Right hindlimb (tissue), 1 donor: ENCODE measurements at regions not wholly inside any gene's neighbourhood (a gene's known extent, or its start where the extent isn't known, plus 50 kb on each side); places are given as distances from the start of the nearest gene placed in this dataset.

Experiments
- DNase-seq: peaks from one replicate; pipeline ENCODE4 v3.0.0-alpha.2; 2018

DNA sequence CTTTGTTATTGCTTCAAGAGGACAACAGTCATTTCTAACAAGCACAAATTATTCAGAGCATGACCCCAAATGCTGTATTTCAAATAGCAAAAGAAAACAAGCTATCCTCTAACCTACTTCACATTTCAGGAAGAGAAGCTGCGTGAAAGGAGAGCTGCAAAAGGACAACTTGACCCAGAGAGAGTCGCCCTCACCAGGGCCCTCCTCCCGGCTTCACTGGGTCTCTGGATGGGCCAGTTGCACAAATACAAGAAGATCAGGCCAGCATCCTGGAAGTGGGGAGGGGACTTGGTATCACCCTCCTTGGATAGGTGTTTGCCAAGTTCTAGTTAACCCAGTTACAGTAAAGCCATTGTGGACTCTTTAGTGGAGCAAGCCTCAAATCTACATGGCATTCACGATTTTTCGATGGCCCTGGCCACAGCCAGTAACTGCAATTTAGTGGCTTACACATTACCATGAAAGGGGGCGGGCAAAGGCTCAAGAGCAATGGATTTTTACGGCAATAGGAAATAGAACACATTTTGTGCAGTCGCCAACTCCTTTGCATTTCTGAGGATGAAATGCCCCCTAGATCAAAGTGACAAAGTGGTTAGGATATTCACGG is 166.9 kb upstream of the DIO2 start:
- DNase-seq, result no peak

DNA sequence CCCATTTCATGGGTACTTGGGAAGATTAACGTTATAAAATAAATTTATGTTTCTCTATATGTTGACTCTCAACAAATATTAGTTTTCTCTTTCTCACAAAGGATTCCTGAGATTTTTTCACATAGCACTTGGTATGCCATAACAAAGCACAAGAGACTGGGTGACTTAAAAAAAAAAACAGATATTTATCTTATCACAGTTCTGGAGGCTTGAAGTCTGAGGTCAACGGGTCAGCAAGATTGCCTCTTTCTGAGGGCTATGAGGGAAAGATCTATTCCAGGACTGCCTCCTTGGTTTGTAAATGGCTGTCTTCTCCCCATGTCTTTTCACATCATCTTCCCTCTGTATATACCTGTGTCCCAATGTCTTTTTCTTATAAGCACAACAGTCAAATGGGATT is 153.5 kb upstream of the DIO2 start:
- DNase-seq, result no peak

DNA sequence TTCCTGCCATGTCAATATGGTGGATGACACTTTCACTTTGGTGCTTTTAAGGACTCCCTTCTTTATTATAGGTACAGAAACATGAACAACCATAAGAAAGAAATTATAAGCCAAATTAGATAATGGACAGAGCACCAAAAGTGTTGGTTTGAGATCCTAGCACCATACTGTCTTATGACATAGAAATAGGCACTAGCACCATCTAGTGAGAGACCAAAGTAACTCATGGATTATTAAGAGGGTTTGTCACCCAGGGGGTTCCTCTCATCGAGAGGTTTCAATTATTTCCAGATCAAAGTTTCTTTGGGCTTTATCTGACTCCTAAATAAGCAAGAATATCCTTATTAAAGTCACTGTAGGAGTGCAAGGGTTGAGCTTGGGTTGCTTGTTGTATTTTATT is 153.0 kb upstream of the DIO2 start:
- DNase-seq, result no peak

DNA sequence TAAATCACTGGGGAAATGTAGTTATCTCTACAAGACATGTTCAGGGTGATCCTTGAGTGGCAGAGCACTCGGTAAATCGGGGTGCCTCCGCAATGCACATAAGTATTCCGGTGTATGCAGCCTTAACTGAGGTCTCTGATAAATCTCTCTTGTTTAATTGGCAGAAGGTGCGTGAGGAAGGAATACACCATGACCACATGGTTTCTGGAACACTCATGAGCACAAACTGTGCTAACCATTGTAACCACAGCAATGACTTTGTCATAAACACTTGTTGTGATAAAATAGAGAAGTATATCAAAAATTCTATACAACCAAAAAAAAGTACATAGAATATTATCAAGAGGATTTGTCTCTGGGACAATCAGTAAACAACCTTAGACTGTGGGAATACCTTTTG is 146.8 kb upstream of the DIO2 start:
- no peak for DNase-seq

DNA sequence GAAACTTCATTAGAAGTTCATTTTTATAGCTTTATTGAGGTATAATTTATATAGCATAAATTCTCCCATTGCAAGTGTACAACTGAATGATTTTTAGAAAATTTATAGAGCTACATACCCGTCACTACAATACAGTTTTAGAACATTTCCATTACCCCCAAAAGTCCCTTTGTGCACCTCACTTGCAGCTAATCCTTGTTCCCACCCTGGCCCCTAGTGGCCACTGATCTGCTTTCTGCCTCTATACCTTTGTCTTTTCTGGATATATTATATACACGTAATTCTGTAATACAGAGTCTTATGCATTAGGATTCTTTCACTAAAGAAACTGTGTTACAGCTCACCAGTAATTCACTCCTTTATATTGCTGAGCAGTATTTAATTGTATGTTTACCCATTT is 145.1 kb upstream of the DIO2 start:
- DNase-seq, result no peak

DNA sequence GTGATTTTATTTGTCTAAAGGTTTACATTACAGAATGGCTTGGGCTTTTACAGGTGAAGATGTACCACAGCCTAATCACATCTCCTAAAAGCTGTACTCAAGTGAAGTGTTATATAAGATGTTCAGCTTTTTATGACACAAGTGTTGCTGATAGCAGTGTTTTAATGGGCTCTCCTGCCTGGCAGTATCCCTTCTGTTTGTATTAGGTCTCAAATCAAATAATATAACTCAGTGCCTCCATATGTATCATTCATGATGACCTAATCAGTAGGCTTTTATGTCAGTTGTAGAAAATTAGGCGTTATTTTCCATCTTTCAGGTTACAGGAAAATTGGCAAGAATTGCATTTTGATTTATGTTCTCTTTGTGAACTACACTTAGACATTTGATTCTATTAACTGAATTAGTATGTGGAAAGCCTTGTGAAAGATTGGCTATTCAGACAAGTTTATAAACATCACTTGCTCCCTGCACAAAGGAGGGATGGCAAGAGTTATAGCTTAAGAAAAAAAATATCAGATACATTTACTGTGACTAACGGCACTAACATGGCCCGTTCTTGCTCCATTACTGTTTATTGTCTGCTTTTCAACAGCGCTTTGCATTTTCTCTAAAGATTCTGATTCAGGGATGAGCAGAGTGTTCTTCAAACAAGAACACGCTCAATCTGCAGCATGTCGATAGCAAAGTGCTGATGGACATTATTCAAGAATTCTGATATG is 143.7 kb upstream of the DIO2 start:
- no peak for DNase-seq

DNA sequence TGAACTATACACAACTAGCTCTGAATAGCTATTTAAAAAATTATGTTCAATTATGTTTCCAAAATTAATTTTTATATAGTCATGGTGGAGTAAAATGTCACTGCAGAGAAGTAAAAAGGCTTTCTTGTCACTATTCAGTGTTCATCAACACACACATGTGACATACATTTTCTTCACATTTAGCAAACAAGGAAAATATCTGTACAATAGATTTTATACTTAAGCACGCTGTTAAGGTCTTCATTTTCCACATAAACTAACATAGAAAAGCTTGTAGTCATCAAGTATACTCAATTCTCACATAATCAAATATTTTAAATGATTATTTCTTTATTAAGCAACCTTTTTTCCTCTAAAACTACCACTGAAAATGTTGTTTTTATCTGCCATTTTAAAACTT is 141.2 kb upstream of the DIO2 start:
- DNase-seq, result no peak

DNA sequence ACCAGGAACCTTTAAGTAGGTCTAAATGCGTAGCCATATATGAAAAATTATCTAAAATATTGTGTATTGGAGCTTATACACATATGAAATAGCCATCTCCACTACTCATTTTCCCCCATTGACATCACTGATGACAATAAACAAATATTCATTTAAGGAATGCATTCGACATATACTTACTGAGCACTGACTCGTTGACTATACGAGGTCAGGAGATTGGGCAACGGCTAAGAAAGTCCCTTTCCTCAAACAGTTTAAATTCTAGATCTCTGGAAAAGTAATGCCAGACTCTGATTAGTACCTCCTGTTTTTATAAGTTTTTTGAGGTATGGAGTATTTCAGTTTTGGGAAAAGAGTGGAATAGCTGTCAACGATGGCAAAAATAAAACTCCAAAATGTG is 139.4 kb upstream of the DIO2 start:
- no peak for DNase-seq

DNA sequence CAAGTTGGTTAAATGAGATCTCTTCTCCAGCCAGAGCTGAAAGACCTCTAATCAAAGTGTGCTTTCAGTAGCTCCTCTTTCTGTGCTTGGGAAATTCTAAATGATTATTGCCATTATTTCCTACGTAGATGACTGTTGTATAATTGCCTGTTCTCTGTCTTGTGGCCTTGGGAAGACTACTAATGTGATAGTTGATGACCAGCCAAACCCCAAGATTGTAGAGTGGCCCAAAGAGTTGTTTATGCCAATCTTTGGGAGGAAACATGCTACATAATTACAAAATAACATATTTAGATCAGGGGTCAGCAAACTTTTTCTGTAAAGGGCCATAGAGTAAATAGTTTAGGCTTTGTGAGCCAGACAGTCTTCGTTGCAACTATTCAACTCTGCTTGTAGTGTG is 135.1 kb upstream of the DIO2 start:
- no peak for DNase-seq

DNA sequence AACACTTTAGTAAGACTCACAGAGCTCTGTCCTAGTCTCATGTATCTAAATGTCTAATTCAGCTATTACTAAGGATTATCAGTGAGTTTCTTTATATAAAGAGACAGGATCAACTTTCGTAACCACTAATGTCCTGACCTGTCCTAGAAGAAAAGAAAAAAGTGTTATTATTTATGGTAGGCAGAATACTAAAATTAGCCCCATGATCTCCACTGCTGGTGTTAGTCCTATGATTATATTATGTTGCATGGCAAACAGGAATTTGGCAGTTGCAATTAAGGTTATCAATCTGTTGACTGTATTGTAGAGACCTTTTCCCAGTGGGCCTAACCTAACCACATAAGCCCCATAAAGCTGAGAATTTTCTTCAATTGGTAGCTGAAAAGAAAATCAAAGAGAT is 132.9 kb upstream of the DIO2 start:
- DNase-seq, result no peak

DNA sequence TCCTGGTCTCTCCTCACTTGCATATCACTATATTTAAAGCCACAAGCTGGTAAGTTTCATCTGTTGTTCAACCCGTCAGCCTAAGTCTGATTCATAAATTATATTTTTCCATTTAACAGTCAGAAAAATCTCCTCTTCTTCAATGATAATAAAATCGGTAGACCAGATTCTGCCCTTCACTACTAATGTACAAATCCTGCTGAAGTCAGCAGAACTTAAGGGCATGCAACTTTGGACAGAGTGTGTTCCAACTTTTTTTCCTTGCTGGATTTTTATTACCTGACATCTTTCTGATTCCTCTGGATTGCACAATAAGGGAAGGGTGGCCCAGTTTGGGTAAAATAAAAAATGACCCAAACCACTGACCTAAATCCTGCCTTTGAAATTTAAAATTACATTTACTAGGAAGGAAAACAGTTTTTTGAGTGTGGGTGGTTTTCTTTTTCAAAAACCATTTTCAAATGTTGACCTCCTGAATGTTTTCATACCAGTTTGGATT is 125.4 kb upstream of the DIO2 start:
- DNase-seq, result no peak

DNA sequence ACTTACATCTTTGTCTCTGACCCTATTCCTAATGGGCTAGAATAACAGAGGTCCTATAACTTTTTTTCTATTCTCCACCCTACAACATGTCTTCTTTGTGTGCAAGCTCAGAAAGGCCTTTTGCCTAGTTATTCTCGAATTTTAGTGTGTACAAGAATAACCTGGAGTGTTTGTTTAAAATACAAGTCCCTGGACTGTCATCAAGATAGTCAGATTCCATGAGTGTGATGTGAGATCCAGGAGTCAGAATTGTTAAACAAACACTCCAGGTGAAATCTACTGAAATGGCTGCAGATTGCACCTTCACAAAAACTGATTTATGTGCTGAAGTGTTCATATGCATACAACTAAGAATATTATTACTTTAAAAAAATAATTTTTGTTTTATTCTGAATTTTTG is 114.4 kb upstream of the DIO2 start:
- DNase-seq, result no peak

DNA sequence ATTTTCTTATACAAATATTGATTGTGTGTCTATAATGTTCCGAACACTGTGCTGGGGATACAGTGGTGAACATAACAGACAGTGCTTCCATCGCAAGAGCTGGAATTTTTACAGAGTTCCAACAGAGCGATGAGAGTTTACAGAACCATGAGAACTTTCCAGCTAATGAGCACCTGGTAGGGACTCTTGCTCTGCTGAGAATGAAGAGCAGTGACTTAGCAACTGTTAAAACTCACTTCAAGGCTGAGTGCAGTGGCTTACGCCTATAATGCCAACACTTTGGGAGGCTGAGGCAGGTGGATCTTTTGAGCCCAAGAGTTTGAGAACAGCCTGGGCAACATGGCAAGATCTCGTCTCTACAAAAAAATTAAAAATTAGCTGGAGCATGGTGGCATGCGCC is 113.8 kb upstream of the DIO2 start:
- no peak for DNase-seq

DNA sequence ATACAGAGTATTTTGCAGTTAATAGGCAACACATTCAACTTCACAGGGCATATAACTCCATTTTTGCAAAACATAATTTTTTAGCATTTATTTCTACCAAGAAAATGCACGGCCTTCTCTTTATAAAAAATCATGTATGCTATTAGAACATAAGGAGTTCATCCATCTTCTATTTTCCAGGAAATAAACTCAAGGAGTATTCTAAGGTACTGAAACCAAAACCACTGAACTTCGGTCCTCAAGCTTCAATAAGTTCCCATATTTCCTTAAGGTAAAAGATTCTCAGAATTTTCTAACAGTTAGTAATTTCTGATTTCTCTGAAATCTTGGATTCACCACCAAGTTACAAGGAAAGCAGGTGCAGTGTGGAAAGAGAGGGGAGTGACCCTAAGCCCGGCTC is 113.3 kb upstream of the DIO2 start:
- DNase-seq, result no peak

DNA sequence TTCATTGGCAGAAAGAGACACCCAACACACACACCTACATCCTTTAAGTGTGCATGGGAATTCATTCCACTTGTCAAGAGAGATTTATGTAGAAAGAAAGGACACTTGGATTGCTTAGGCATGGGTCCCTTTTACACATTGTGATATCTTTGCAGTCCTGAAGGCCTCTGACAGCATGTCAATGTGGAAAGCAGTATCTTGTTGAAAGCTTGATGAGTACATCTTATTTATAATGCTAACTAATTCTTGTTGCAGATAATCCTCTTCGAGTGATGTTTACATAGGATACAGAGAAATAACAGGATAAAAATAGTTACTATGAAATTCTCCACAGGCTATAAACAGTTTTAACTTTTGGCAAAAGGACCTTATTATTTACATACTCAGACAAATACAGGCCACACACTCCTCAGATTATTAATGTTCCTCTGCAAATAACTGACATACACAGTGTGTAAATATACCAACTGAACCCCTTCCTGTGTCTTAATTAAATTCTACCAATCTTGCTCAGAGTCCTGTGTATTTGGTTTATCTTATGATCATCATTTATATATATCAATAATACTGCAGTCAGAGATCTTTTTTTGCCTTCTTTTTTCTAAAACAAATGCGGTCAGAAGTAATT is 111.8 kb upstream of the DIO2 start:
- DNase-seq, result no peak

DNA sequence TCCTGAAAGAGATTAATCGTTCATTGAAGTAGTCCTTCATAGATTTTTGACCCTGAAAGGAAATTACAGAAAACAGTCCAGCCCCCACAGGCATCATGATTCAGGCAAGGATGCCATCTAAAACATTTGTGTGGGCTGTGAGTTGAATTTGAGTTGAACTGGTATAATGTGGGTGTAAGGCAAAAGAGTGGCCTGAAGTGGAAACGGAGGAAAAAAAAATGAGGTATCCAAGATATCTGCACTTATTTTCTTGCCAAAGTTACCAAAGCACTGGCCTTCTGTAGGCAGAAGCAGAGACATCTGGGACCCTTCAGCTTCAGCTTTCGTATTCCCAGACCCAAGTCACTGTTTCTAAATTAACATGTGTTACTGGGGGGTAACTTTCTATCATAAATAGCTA is 105.1 kb upstream of the DIO2 start:
- DNase-seq, result no peak

DNA sequence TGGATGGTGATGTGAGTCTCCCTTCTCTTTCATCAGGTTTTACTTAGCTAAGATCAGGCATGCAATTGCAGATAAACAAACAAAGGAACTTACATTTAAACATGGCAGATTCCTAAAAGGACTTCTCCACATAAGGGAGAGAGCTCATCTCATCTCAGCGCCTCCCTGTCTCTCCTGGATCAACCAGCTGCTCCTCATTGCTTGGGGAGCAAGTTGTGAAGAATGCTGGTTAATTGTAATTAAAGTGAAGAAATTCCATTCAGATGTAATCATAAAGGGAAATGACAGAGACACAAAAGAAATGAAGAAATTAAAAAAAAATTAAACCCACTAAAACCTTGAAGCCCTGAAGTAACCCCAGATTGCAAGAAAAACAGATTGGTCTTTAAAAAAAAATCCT is 104.4 kb upstream of the DIO2 start:
- DNase-seq, result no peak

DNA sequence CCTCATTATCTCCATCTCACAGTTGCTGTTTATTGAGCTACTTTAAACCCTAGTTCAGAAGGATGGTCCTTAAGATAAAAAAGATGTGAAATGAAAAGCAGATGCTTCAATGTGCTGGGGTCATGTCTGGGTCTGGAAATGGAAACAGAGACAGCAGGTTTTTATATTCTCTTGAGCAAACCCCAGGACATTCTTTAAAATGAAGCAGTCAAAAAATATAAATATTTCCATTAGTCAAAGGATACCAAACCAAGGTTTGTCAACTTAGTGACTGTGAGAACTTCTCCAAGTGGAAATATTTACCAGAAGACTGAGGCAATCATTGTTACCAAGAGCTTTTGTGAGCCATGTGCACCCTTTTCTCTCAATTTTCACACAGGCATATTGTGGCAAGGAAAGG is 102.5 kb upstream of the DIO2 start:
- no peak for DNase-seq

DNA sequence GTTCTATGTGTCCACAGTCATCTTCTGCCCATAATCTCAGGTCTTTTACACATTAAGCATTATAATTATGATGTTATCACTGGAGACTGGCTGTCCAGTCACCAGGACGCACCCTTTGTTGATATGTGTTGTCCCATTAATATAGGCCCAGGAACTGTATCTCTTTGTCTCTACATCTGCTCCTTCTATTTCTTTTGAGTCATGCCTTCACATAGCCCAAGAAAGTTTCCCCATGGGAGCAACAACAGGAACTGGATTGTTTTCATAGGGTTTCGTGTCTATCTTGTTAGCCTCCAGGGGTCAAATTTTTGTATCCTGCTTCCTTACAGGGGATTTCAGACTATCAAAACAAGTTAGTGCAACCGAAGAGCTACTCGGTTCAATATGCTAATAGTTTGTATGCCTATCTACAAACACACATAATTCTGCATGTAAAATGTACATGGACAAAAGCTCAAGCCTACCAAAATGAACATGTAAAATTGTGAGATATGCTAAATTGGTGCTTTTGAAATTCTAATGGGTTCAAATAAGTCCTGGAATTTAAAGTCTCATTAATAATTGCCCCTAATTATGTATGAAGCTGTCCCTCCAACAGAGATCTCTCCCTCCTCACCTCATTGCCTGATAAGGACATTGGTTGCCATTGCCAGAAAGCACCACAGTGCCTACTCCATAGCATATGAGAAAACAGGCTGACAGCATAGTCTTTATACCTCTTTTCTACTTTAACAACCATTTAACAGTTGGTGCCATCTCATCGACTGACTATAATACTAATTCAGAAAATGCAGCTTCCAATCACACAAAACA is 99.8 kb upstream of the DIO2 start:
- DNase-seq, result no peak

DNA sequence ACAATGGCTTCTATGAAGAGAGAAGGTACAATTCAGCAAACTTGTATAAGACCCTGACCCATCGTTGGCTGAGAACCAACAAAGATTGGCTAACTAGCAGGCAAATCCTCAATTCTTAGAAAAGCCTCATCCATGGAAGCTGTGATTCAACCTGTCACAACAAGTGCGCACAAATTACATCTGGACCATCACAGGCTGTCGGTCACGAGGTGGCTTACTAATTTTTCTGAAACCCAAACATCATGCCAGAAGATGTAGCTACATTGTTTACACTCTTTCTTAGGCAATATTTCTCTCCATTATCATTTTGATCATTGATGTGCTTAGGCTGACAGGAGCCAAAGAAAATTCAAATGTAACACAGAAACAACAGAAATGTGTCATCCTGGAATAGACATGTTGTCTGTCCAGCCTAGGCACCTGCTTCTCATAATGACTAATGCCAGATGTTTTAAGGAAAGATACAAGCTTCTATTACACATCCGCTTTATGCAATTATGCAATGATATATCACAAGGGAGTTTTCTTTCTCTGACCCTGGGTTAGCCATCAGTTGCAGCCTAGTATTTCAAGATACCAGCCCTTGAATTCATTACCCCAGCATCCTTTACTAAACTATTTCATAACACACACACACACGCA is 92.9 kb upstream of the DIO2 start:
- DNase-seq, result no peak

DNA sequence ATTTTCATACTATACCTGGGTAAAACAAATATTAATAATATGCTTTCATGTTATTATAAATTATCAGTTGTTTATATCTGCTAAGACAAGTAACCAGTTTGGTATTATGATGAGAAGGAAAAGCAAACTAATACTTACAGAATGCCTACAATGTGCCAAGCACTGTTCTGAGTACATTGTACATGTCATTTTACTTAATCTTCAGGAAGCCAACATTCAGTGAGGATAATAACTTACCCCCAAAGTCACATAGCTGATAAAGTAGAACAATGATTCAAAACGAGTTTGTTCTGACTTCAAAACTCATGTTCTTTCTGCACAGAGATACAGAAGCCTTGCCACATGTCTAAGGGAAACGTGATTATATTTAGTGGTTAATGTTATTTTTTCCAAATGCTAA is 89.0 kb upstream of the DIO2 start:
- no peak for DNase-seq

DNA sequence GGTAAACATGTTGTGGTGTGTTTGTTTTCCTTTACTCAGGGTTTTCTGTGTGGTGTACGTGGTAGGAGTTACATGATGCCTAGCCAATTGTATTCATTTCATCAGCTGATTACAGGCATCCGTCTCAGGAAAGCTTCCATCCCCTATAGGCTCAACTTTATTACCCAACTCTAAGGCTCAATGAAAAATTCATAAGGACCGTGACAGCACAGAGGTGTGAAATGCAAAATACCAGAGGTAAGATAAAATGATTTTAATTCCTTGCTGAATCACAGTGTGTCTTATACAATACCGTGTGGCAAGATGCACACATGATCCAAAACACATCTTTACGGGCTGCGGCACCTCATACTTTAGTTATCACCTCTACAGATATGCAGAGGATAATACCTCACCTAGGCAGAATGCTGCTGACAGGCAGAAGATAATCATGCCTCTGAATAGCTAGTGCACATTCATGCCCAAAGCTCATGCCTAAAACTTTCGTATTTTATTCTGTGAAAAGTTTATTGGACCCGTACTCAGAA is 87.2 kb upstream of the DIO2 start:
- no peak for DNase-seq

DNA sequence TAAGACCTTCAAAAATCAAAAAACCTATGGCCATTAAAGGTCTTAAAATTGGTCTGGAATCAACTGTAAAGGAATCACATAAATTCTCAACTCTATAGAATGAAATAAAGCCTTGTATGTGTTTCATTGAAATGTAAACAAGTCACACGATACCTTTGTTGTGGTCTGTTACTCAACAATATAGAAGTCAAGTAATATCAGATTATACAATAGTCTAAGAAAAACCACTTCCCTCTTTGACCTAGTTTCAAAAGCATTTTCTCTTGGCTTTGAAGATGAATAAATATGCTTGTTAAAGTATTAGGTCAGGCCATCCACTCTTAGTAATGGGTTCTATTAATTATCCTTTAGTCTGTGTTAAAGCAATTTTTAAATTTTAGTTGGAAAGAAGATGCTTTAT is 79.8 kb upstream of the DIO2 start:
- no peak for DNase-seq
